Smooth muscle cell (in vitro differentiated cells): ENCODE measurements at regions not wholly inside any gene's neighbourhood (a gene's known extent, or its start where the extent isn't known, plus 50 kb on each side); places are given as distances from the start of the nearest gene placed in this dataset.

ENCODE experiments used
- DNase-seq: peaks from one replicate; lab custom pipeline; 2025; ENCODE audit not compliant: unreplicated experiment; lab: John Stamatoyannopoulos, UW
- H2AFZ ChIP-seq: fragments of 200-600 bp; sonication (generic); 2 replicates; pipeline ENCODE4 v1.6.0; 2016; ENCODE audit warnings: antibody characterized with exemption, low read depth, mild to moderate bottlenecking
- H3F3A ChIP-seq: fragments of 200-600 bp; sonication (generic); 2 replicates; pipeline ENCODE4 v1.6.0; 2017; ENCODE audit warnings: antibody characterized with exemption, low read depth
- H3K27ac ChIP-seq: fragments of 200-600 bp; sonication (generic); 2 replicates; pipeline ENCODE4 v1.5.1; 2016; ENCODE audit warnings: low read depth, mild to moderate bottlenecking
- H3K27me3 ChIP-seq: fragments of 200-600 bp; sonication (generic); 2 replicates; pipeline ENCODE4 v1.6.1; 2016; ENCODE audit warnings: low read depth, mild to moderate bottlenecking
- H3K36me3 ChIP-seq: fragments of 200-600 bp; sonication (generic); 2 replicates; pipeline ENCODE4 v1.5.1; 2016; ENCODE audit warnings: low read depth
- H3K4me1 ChIP-seq: fragments of 200-600 bp; sonication (generic); 2 replicates; pipeline ENCODE4 v1.5.1; 2016; ENCODE audit warnings: low read depth
- H3K4me2 ChIP-seq: fragments of 200-600 bp; sonication (generic); 2 replicates; pipeline ENCODE4 v1.6.0; 2016; ENCODE audit warnings: mild to moderate bottlenecking
- H3K4me3 ChIP-seq: fragments of 200-600 bp; sonication (generic); 2 replicates; pipeline ENCODE4 v1.5.1; 2016; ENCODE audit warnings: mild to moderate bottlenecking
- H3K79me2 ChIP-seq: fragments of 200-600 bp; sonication (generic); 2 replicates; pipeline ENCODE4 v1.6.0; 2016; ENCODE audit warnings: low read depth, mild to moderate bottlenecking
- H3K9ac ChIP-seq: fragments of 200-600 bp; sonication (generic); 2 replicates; pipeline ENCODE4 v1.6.0; 2016; ENCODE audit warnings: low read depth
- H3K9me3 ChIP-seq: fragments of 200-600 bp; sonication (generic); replicated peaks from 2 replicates; pipeline ENCODE4 v1.5.1; 2016; ENCODE audit warnings: low read depth
- H4K20me1 ChIP-seq: fragments of 200-600 bp; sonication (generic); 2 replicates; pipeline ENCODE4 v1.6.0; 2016; ENCODE audit warnings: low read depth
- WGBS: methylation state at CpG from one replicate; pipeline ENCODE4 v1.1.7; 2016; ENCODE audit warnings: low lambda C conversion rate; 5-methylcytosine and 5-hydroxymethylcytosine counted together
- TF ChIP-seq, protein P1 (sequence below): fragments of 200-600 bp; sonication (generic); IDR thresholded peaks from 2 replicates; pipeline ENCODE4 v1.5.1; 2017; ENCODE audit warnings: borderline replicate concordance, mild to moderate bottlenecking, antibody characterized with exemption; ENCODE audit not compliant: insufficient read depth, poor library complexity, severe bottlenecking

DNA sequence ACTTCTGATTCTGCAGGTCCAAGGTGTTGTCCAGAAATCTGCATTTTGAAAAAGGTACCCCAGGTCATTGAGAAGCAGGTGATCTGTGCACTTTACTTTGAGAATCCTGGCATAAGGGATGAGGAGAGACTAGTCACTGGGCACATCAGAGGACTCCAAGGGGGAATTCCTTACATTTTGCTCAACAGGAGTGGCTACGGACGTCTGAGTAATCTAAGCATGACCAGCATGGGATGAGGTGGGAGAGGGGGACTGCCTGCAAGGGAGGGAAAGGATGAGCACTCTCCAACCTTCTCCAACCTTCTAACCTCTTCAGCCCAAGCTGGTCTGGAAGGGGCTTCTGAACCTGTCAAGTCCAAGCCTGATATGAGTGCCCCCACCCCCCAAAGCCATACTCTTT, 55.5 kb downstream of the MARCHF4 start:
- DNase-seq: no peak
- peaks cover 14% of the 10 kb centered on the region for H3F3A ChIP-seq
- no peaks in the 10 kb centered on the region for H3K27me3 ChIP-seq
- 25% methylated on average over 2 of the region's 2 CpGs for WGBS
- H3K4me1 ChIP-seq: peaks cover 44% of the 10 kb centered on the region
- H3K27ac ChIP-seq: peak overlapping the region; percentile 90
- no peaks in the 10 kb centered on the region for H3K79me2 ChIP-seq
- TF ChIP-seq, protein P1, sequence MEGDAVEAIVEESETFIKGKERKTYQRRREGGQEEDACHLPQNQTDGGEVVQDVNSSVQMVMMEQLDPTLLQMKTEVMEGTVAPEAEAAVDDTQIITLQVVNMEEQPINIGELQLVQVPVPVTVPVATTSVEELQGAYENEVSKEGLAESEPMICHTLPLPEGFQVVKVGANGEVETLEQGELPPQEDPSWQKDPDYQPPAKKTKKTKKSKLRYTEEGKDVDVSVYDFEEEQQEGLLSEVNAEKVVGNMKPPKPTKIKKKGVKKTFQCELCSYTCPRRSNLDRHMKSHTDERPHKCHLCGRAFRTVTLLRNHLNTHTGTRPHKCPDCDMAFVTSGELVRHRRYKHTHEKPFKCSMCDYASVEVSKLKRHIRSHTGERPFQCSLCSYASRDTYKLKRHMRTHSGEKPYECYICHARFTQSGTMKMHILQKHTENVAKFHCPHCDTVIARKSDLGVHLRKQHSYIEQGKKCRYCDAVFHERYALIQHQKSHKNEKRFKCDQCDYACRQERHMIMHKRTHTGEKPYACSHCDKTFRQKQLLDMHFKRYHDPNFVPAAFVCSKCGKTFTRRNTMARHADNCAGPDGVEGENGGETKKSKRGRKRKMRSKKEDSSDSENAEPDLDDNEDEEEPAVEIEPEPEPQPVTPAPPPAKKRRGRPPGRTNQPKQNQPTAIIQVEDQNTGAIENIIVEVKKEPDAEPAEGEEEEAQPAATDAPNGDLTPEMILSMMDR: no peak
- no peak overlapping the region for H2AFZ ChIP-seq
- H3K9me3 ChIP-seq: no peaks in the 10 kb centered on the region
- H3K4me3 ChIP-seq: no peak overlapping the region
- H3K36me3 ChIP-seq: no peaks in the 10 kb centered on the region
- H4K20me1 ChIP-seq: no peaks in the 10 kb centered on the region
- peak overlapping the region; percentile 77 for H3K9ac ChIP-seq
- H3K4me2 ChIP-seq: peak overlapping the region; percentile 59

DNA sequence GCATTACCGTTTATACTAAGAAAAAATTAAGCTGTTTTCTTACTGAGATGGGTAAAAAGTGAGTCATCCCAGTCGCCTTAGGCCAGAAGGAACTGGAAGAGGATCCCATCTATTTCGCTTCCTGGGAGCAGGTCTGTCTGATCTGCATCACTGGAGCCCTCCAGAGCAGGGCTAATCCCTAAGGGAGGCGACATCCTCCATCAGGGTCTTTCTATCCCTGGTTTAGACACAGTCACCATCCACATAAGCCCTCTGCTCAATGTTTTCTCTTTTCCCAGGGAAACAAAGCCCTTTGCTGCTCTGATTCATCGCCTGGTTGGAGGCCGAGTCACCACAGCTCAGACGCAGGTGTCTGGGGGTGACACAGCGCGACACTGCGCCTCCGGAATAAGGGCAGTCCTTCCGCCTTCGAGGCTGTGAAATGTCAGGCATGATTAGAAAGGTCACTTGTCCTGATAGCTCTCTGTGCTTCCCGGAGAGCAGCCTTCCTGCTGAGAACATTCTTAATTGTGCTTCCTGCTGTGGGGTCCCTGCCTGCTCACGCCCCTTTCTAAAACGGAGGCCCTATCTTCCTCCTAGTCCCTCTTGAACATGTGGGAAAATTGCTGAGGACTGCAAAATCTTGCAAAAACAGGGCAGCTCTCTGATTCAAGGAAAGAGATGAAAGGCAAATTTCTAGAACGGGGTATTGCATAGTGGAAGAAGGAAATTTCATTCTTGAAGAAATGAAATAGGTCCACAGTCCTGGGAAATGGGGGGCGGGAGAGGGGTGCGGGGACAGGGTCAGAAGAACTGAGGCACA, 56.3 kb downstream of the MARCHF4 start:
- no peaks in the 10 kb centered on the region for H3K27me3 ChIP-seq
- H4K20me1 ChIP-seq: no peaks in the 10 kb centered on the region
- H3K36me3 ChIP-seq: no peaks in the 10 kb centered on the region
- no peaks in the 10 kb centered on the region for H3K9me3 ChIP-seq
- H3K4me1 ChIP-seq: peaks cover 44% of the 10 kb centered on the region
- H3F3A ChIP-seq: peaks cover 14% of the 10 kb centered on the region
- TF ChIP-seq, protein P1: no peak
- H3K4me3 ChIP-seq: no peak overlapping the region
- H3K9ac ChIP-seq: peak overlapping the region; percentile 77
- 17% methylated on average over 19 of the region's 19 CpGs for WGBS
- no peak overlapping the region for H2AFZ ChIP-seq
- H3K79me2 ChIP-seq: no peaks in the 10 kb centered on the region
- H3K27ac ChIP-seq: peak overlapping the region; percentile 90
- peak overlapping the region; percentile 59 for H3K4me2 ChIP-seq
- no peak for DNase-seq

GRCh38 chr2:216312441-216312840, 59.8 kb downstream of the MARCHF4 start:
- no peaks in the 10 kb centered on the region for H3K79me2 ChIP-seq
- H3K36me3 ChIP-seq: no peaks in the 10 kb centered on the region
- TF ChIP-seq, protein P1: no peak

DNA sequence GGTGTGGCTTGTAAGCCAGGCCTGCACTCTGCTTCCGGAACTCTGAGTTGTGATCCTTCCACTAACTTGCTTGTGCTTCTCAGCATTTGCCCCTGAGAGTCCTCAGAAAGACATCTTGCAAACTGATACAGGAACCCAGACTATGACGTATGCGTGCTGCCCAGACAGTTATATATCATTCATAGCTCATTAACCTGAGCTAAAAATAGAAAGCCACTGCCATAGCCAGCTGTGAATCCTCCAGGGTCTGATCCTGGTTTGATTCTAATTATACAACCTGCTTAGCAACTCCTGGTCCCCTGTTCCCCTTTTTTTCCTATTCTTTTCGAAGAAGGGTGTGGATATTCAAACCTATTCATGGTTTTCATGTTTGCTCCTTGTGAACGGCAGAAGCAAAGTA, 63.7 kb downstream of the MARCHF4 start:
- H2AFZ ChIP-seq: peak overlapping the region; percentile 60
- no peaks in the 10 kb centered on the region for H3K27me3 ChIP-seq
- peak overlapping the region; percentile 34 for H3K4me2 ChIP-seq
- DNase-seq: no peak
- H3K4me1 ChIP-seq: no peaks in the 10 kb centered on the region
- no peaks in the 10 kb centered on the region for H3K9me3 ChIP-seq
- H3K36me3 ChIP-seq: no peaks in the 10 kb centered on the region
- no peaks in the 10 kb centered on the region for H4K20me1 ChIP-seq
- no peak overlapping the region for H3K4me3 ChIP-seq
- no peaks in the 10 kb centered on the region for H3F3A ChIP-seq
- no peaks in the 10 kb centered on the region for H3K79me2 ChIP-seq
- H3K27ac ChIP-seq: peak overlapping the region; percentile 96
- TF ChIP-seq, protein P1: no peak
- peak overlapping the region; percentile 83 for H3K9ac ChIP-seq
- WGBS: 50% methylated on average over 5 of the region's 5 CpGs

More at GRCh38 chr2:216312441-216312840, 59.8 kb downstream of the MARCHF4 start:
- Histone ChIP-seq H3K27ac (no peak overlapping the region), H3F3A (peaks cover 14% of the 10 kb centered on the region), H3K9me3 (no peaks in the 10 kb centered on the region), H4K20me1 (no peaks in the 10 kb centered on the region), H3K4me1 (peaks cover 24% of the 10 kb centered on the region), H3K9ac (no peak overlapping the region), H2AFZ (no peak overlapping the region), H3K4me3 (no peak overlapping the region), H3K27me3 (no peaks in the 10 kb centered on the region), H3K4me2 (no peak overlapping the region)
- WGBS: 94% methylated on average over 1 of the region's 1 CpG
- DNase-seq: no peak
